HCT116 (cell line): ENCODE measurements at regions not wholly inside any gene's neighbourhood (a gene's known extent, or its start where the extent isn't known, plus 50 kb on each side); places are given as distances from the start of the nearest gene placed in this dataset.

Source experiments
- ATAC-seq: fragments of 200-7000 bp; cut with Tn5 transposase; 2 replicates; pipeline ENCODE4 v1.9.1; 2020; ENCODE audit warnings: mild to moderate bottlenecking, moderate library complexity
- BruUV-seq: library from RNA; stranded (reverse); fragments of 400-500 nt; replicated peaks from 2 replicates; lab custom pipeline; 2021; lab: Mats Ljungman, UMichigan
- CTCF ChIA-PET: fragments of 300-600 bp; sonication (Branson Sonifier 250); formaldehyde crosslinking; loops from one replicate; lab custom pipeline; 2021; ENCODE audit warnings: antibody characterized with exemption; lab: Charles Lee
- POLR2A ChIA-PET: fragments of 300-600, 350-600 bp; sonication (Branson Sonifier 250); formaldehyde crosslinking; loops from one replicate; lab custom pipeline; 2021; ENCODE audit warnings: antibody characterized with exemption; lab: Charles Lee
- RAD21 ChIA-PET, 2 experiments: fragments of 300-600 bp; sonication (Branson Sonifier 250); formaldehyde crosslinking; loops; one replicate each; lab custom pipeline; 2023; ENCODE audit warnings: low total read pairs in 2 of 2; ENCODE audit not compliant: uncharacterized antibody in 2 of 2, unreplicated experiment in 2 of 2, low non-redundant PET in 1 of 2; lab: Charles Lee
- DNase-seq: peaks from one replicate; pipeline ENCODE4 v3.0.0-alpha.2; 2010; ENCODE audit warnings: low read depth, low spot score
- H2AFZ ChIP-seq: fragments of 200-600 bp; shearing (Covaris generic), sonication (generic); 2 replicates; pipeline ENCODE4 v1.6.1; 2017; ENCODE audit warnings: low read depth, mixed run types, mixed read lengths, antibody characterized with exemption, low read length; ENCODE audit not compliant: poor library complexity, severe bottlenecking
- H3K27ac ChIP-seq: 2 replicates; pipeline ENCODE4 v1.5.1; 2012; ENCODE audit warnings: low read depth, low read length
- H3K27me3 ChIP-seq: fragments of 200-600 bp; sonication (generic); 2 replicates; pipeline ENCODE4 v1.6.1; 2016; ENCODE audit warnings: mixed run types, low read length, mixed read lengths; ENCODE audit not compliant: insufficient read depth
- H3K36me3 ChIP-seq, 2 experiments: fragments of 200-500 bp in 1 of 2; fragments of 200-600 bp in 1 of 2; sonication (Bioruptor generic) in 1 of 2; sonication (generic) in 1 of 2; 2 replicates each; pipeline versions ENCODE4 v1.5.1 to v1.6.1; 2014 to 2016; ENCODE audit warnings: low read length in 2 of 2, inconsistent platforms in 1 of 2, mixed read lengths in 1 of 2, mixed run types in 1 of 2; ENCODE audit not compliant: insufficient read depth in 2 of 2, control insufficient read depth in 1 of 2
- H3K4me1 ChIP-seq, 2 experiments: fragments of 200-600 bp in 1 of 2; sonication (generic) in 1 of 2; 2 replicates each; pipeline versions ENCODE4 v1.5.1 to v1.6.1; 2012 to 2017; ENCODE audit warnings: low read length in 2 of 2, inconsistent platforms in 1 of 2, mild to moderate bottlenecking in 1 of 2, mixed read lengths in 1 of 2, mixed run types in 1 of 2, moderate library complexity in 1 of 2; ENCODE audit not compliant: insufficient read depth in 2 of 2, control insufficient read depth in 1 of 2
- H3K4me2 ChIP-seq: fragments of 200-600 bp; sonication (generic); 2 replicates; pipeline ENCODE4 v1.6.1; 2017; ENCODE audit warnings: mixed run types, low read length, mixed read lengths
- H3K4me3 ChIP-seq, 2 experiments: fragments of 200-600 bp in 1 of 2; sonication (generic) in 1 of 2; replicated peaks in 1 of 2; 2 replicates each; pipeline ENCODE4 v1.5.1; 2011 to 2016; ENCODE audit warnings: low read length in 2 of 2, control low read depth in 1 of 2, low read depth in 1 of 2, mild to moderate bottlenecking in 1 of 2, mixed read lengths in 1 of 2, mixed run types in 1 of 2
- H3K79me2 ChIP-seq: fragments of 200-600 bp; sonication (generic); 2 replicates; pipeline ENCODE4 v1.6.1; 2017; ENCODE audit warnings: mild to moderate bottlenecking, mixed run types, low read length, moderate library complexity, mixed read lengths; ENCODE audit not compliant: insufficient read depth
- H3K9ac ChIP-seq: fragments of 200-600 bp; sonication (generic); 2 replicates; pipeline ENCODE4 v1.6.1; 2016; ENCODE audit warnings: low read length, mixed read lengths
- H3K9me2 ChIP-seq: fragments of 200-600 bp; sonication (generic), shearing (Covaris generic); 2 replicates; pipeline ENCODE4 v1.6.1; 2017; ENCODE audit warnings: mixed run types, mild to moderate bottlenecking, moderate library complexity; ENCODE audit not compliant: insufficient read depth
- H3K9me3 ChIP-seq, 2 experiments: fragments of 200-500 bp in 1 of 2; fragments of 200-600 bp in 1 of 2; sonication (Bioruptor generic) in 1 of 2; sonication (generic) in 1 of 2; 2 replicates each; pipeline ENCODE4 v1.6.1; 2014 to 2017; ENCODE audit warnings: low read length in 2 of 2, mixed read lengths in 2 of 2, inconsistent platforms in 1 of 2, low read depth in 1 of 2, mild to moderate bottlenecking in 1 of 2, mixed run types in 1 of 2, moderate library complexity in 1 of 2; ENCODE audit not compliant: control insufficient read depth in 1 of 2, insufficient read depth in 1 of 2
- H4K20me1 ChIP-seq: fragments of 200-600 bp; sonication (generic), shearing (Covaris generic); 2 replicates; pipeline ENCODE4 v1.6.1; 2017; ENCODE audit warnings: mixed run types, mild to moderate bottlenecking, moderate library complexity; ENCODE audit not compliant: insufficient read depth
- MAX ChIP-seq: IDR thresholded peaks from 2 replicates; pipeline ENCODE4 v1.6.1; 2012
- POLR2A ChIP-seq: IDR thresholded peaks from 2 replicates; pipeline ENCODE4 v1.7.0; 2011; ENCODE audit warnings: borderline replicate concordance; ENCODE audit not compliant: insufficient read depth, insufficient read length; ENCODE audit errors: extremely low read depth
- SRF ChIP-seq: IDR thresholded peaks from 2 replicates; pipeline ENCODE4 v1.6.1; 2012; ENCODE audit warnings: low read depth
- ZNF274 ChIP-seq: fragments of 200-500 bp; sonication (Bioruptor generic); IDR thresholded peaks from 2 replicates; pipeline ENCODE4 v1.6.1; 2014; ENCODE audit warnings: mild to moderate bottlenecking, low read depth, low read length, inconsistent platforms
- intact Hi-C: fragments of 100-400 bp; cut with micrococcal nuclease; formaldehyde crosslinking; loops from 2 replicates; pipeline ENCODE4 v1.10.0; 2022
- TF ChIP-seq, protein P1 (sequence below), 3 experiments: fragments of 200-600 bp in 1 of 3; sonication (generic) in 1 of 3; IDR thresholded peaks in 2 of 3; conservative IDR thresholded peaks in 1 of 3; 2 replicates each; pipeline ENCODE4 v1.5.1; 2012 to 2017; ENCODE audit warnings: low read depth in 2 of 3, low read length in 2 of 3, antibody characterized with exemption in 1 of 3, borderline replicate concordance in 1 of 3, control low read depth in 1 of 3, mild to moderate bottlenecking in 1 of 3, mixed read lengths in 1 of 3, mixed run types in 1 of 3, moderate library complexity in 1 of 3; ENCODE audit not compliant: insufficient read depth in 1 of 3
- TF ChIP-seq, protein P2 (sequence below): IDR thresholded peaks from 2 replicates; pipeline ENCODE4 v1.6.1; 2012; ENCODE audit warnings: low read depth

DNA sequence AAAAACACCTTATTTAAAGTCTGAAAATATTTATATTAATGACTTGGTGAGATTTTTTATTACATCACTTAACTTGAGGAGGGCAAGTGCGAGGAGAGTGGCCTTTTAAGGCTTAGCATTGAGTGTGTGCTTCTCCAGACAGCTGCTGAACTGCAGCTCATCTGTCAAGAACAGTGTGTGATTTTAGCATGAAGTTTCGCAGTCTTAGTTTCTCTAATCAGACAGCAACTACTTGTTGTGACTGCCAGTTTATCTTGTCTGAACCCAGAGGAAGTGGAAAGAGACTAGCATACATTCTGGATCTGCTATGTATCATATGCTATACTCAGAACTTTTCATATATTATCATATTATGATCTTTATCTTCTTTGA, 291.7 kb upstream of the ROPN1 start:
- no peaks in the 10 kb centered on the region for H3K36me3 ChIP-seq
- H3K9me2 ChIP-seq = no peaks in the 10 kb centered on the region
- intact Hi-C loops = no loop called here
- no peak overlapping the region for H3K4me2 ChIP-seq
- ChIA-PET CTCF (no interaction called here), RAD21 (no interaction called here), POLR2A (no interaction called here)
- BruUV-seq = no TSS peak
- peaks cover 49% of the 10 kb centered on the region; the same call in 1 of the 2 replicates for H3K27me3 ChIP-seq
- H4K20me1 ChIP-seq = no peaks in the 10 kb centered on the region
- no peak overlapping the region for H3K27ac ChIP-seq
- no peaks in the 10 kb centered on the region for H3K79me2 ChIP-seq
- H3K4me3 ChIP-seq = no peak overlapping the region
- H3K9ac ChIP-seq = no peak overlapping the region
- no peak overlapping the region for H2AFZ ChIP-seq
- DNase-seq = no peak
- H3K9me3 ChIP-seq = no peaks in the 10 kb centered on the region
- no peak for ATAC-seq
- H3K4me1 ChIP-seq = no peaks in the 10 kb centered on the region
- TF ChIP-seq, protein P1, sequence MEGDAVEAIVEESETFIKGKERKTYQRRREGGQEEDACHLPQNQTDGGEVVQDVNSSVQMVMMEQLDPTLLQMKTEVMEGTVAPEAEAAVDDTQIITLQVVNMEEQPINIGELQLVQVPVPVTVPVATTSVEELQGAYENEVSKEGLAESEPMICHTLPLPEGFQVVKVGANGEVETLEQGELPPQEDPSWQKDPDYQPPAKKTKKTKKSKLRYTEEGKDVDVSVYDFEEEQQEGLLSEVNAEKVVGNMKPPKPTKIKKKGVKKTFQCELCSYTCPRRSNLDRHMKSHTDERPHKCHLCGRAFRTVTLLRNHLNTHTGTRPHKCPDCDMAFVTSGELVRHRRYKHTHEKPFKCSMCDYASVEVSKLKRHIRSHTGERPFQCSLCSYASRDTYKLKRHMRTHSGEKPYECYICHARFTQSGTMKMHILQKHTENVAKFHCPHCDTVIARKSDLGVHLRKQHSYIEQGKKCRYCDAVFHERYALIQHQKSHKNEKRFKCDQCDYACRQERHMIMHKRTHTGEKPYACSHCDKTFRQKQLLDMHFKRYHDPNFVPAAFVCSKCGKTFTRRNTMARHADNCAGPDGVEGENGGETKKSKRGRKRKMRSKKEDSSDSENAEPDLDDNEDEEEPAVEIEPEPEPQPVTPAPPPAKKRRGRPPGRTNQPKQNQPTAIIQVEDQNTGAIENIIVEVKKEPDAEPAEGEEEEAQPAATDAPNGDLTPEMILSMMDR (IDR thresholded peaks at IDR 0.05 in 2 of 3, conservative IDR thresholded peaks at IDR 0.05 in 1 of 3; ENCODE audit: borderline replicate concordance in 1 of 3, insufficient read depth in 1 of 3, low read depth in 2 of 3, low read length in 2 of 3) = no peak

- ATAC-seq = no peak
- no peaks in the 10 kb centered on the region for H3K4me1 ChIP-seq
- H3K4me2 ChIP-seq = no peak overlapping the region
- H2AFZ ChIP-seq = no peak overlapping the region
- H3K79me2 ChIP-seq = no peaks in the 10 kb centered on the region
- H3K27me3 ChIP-seq = peaks cover 69% of the 10 kb centered on the region
- no peaks in the 10 kb centered on the region for H3K9me3 ChIP-seq
- intact Hi-C loops = no loop called here
- POLR2A ChIA-PET = no interaction called here
- H3K27ac ChIP-seq = no peak overlapping the region
- no peak for TF ChIP-seq ZNF274
- TF ChIP-seq, protein P2, sequence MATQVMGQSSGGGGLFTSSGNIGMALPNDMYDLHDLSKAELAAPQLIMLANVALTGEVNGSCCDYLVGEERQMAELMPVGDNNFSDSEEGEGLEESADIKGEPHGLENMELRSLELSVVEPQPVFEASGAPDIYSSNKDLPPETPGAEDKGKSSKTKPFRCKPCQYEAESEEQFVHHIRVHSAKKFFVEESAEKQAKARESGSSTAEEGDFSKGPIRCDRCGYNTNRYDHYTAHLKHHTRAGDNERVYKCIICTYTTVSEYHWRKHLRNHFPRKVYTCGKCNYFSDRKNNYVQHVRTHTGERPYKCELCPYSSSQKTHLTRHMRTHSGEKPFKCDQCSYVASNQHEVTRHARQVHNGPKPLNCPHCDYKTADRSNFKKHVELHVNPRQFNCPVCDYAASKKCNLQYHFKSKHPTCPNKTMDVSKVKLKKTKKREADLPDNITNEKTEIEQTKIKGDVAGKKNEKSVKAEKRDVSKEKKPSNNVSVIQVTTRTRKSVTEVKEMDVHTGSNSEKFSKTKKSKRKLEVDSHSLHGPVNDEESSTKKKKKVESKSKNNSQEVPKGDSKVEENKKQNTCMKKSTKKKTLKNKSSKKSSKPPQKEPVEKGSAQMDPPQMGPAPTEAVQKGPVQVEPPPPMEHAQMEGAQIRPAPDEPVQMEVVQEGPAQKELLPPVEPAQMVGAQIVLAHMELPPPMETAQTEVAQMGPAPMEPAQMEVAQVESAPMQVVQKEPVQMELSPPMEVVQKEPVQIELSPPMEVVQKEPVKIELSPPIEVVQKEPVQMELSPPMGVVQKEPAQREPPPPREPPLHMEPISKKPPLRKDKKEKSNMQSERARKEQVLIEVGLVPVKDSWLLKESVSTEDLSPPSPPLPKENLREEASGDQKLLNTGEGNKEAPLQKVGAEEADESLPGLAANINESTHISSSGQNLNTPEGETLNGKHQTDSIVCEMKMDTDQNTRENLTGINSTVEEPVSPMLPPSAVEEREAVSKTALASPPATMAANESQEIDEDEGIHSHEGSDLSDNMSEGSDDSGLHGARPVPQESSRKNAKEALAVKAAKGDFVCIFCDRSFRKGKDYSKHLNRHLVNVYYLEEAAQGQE = no peak
- TF ChIP-seq POLR2A = no peak
- TF ChIP-seq SRF = no peak
- TF ChIP-seq, protein P1 (IDR thresholded peaks at IDR 0.05 in 2 of 3, conservative IDR thresholded peaks at IDR 0.05 in 1 of 3; ENCODE audit: borderline replicate concordance in 1 of 3, insufficient read depth in 1 of 3, low read depth in 2 of 3, low read length in 2 of 3) = no peak
- TF ChIP-seq MAX = no peak
- TF ChIP-seq, all 23 proteins: peak for 0
- RAD21 ChIA-PET = no interaction called here
- H3K9ac ChIP-seq = no peak overlapping the region
- no peak overlapping the region for H3K4me3 ChIP-seq
- DNase-seq = no peak
- CTCF ChIA-PET = no interaction called here
- BruUV-seq = no TSS peak
- H4K20me1 ChIP-seq = no peaks in the 10 kb centered on the region
- no peaks in the 10 kb centered on the region for H3K9me2 ChIP-seq
- H3K36me3 ChIP-seq = no peaks in the 10 kb centered on the region
These were observed 297.1 kb upstream of the ROPN1 start for GRCh38 chr3:124288996-124289395.
